ENCODE measurements at regions not wholly inside any gene's neighbourhood (a gene's known extent, or its start where the extent isn't known, plus 50 kb on each side); places are given as distances from the start of the nearest gene placed in this dataset.

DNA sequence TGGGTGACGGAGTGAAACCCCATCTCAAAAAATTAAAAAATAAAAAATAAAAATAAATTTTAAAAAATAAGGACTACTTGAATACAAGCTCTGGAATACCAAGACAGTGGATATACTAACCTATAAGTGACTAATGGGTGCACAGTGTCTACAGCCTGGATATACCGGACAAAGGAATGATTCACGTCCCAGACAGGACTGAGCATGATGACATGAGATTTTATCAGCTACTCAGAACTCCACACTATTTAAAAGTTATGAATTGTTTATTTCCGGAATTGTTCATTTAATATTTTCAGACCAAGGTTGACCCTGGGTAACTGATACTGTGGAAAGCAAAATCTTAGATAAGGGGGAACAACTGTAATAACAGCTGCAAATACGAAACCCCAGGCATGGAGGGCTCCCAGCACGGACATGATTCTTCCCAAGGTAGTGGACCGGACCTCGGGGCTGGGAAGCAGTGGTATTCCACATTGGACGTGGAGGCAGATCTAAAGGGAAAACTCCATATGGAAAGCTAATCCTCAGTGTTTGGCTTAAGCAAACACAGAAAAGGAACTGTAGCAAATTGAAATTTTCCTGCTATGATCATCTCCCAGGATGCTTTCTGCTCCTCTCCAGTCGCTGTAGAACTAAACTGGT, 102.6 kb upstream of the TSHZ3 start:
- Histone ChIP-seq H3K27ac (ENCODE audit: low read depth, low read length) (no peak overlapping the region), H3K4me3 (ENCODE audit: insufficient read depth, low read length) (no peak overlapping the region), H3K36me3 (ENCODE audit: insufficient read depth, low read length) (no peaks in the 10 kb centered on the region), H4K20me1 (ENCODE audit: insufficient read depth, low read length) (no peaks in the 10 kb centered on the region), H2AFZ (ENCODE audit: low read length) (no peak overlapping the region), H3K4me2 (ENCODE audit: insufficient read depth, low read length) (no peak overlapping the region), H3K79me2 (ENCODE audit: insufficient read depth, low read length) (no peaks in the 10 kb centered on the region), H3K4me1 (ENCODE audit: insufficient read depth, low read length) (peaks cover 7% of the 10 kb centered on the region), H3K27me3 (ENCODE audit: insufficient read depth, low read length) (no peaks in the 10 kb centered on the region), H3K9me3 (ENCODE audit: low read depth, low read length) (no peaks in the 10 kb centered on the region)
- TF ChIP-seq, protein P1, sequence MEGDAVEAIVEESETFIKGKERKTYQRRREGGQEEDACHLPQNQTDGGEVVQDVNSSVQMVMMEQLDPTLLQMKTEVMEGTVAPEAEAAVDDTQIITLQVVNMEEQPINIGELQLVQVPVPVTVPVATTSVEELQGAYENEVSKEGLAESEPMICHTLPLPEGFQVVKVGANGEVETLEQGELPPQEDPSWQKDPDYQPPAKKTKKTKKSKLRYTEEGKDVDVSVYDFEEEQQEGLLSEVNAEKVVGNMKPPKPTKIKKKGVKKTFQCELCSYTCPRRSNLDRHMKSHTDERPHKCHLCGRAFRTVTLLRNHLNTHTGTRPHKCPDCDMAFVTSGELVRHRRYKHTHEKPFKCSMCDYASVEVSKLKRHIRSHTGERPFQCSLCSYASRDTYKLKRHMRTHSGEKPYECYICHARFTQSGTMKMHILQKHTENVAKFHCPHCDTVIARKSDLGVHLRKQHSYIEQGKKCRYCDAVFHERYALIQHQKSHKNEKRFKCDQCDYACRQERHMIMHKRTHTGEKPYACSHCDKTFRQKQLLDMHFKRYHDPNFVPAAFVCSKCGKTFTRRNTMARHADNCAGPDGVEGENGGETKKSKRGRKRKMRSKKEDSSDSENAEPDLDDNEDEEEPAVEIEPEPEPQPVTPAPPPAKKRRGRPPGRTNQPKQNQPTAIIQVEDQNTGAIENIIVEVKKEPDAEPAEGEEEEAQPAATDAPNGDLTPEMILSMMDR (IDR thresholded peaks at IDR 0.05; ENCODE audit: extremely low read depth, low read depth, low read length), result no peak
- DNase-seq (ENCODE audit: insufficient read length, low spot score, missing footprints), result no peak

- H3K27me3 ChIP-seq (ENCODE audit: insufficient read depth, low read length), result no peaks in the 10 kb centered on the region
- no peaks in the 10 kb centered on the region for H4K20me1 ChIP-seq (ENCODE audit: insufficient read depth, low read length)
- no peak overlapping the region for H3K4me3 ChIP-seq (ENCODE audit: insufficient read depth, low read length)
- no peaks in the 10 kb centered on the region for H3K4me1 ChIP-seq (ENCODE audit: insufficient read depth, low read length)
- H3K79me2 ChIP-seq (ENCODE audit: insufficient read depth, low read length), result no peaks in the 10 kb centered on the region
- H3K4me2 ChIP-seq (ENCODE audit: insufficient read depth, low read length), result no peak overlapping the region
- H3K9me3 ChIP-seq (ENCODE audit: low read depth, low read length), result no peaks in the 10 kb centered on the region
- no peak overlapping the region for H2AFZ ChIP-seq (ENCODE audit: low read length)
- H3K27ac ChIP-seq (ENCODE audit: low read depth, low read length), result no peak overlapping the region
- DNase-seq (ENCODE audit: insufficient read length, low spot score, missing footprints), result no peak
- no peaks in the 10 kb centered on the region for H3K36me3 ChIP-seq (ENCODE audit: insufficient read depth, low read length)
- TF ChIP-seq, protein P1 (IDR thresholded peaks at IDR 0.05; ENCODE audit: extremely low read depth, low read depth, low read length), result no peak
These were observed 110.2 kb upstream of the TSHZ3 start for GRCh38 chr19:31459430-31459829.

DNA sequence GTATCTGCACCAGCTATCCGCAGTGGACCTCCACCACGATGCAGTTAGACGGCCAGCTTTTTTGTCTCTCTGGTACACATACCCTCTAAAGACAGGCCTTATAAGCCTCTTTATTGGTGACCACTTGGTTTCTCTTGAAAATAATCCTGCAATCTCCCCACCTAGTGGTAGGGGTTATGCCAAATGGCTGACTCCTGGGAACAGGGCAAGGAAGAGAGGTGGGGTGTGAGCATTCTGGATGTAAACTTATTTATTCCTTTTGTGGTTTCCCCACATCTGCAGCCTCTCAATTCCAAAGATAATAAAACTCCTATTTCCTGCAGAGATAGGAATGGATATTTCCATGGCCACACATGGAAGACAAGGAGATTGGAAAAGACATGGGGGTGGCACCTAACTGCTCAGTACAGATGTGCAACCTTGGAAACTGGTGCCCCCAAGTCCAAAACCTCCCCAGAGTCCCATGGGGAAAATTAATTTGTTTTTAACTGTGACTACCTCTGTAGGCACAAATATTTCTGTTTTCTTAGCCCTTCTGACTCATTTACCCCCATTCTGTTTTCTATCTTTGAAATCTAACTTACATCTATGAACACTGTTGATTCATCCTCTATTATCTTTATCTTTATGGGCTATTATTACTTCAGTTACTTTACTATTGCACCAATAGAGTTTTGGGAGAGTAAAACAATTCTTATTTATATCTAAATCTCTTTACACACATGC, 112.7 kb upstream of the TSHZ3 start:
- Histone ChIP-seq H3K36me3 (ENCODE audit: insufficient read depth, low read length) (no peaks in the 10 kb centered on the region), H3K4me2 (ENCODE audit: insufficient read depth, low read length) (no peak overlapping the region), H3K27ac (ENCODE audit: low read depth, low read length) (no peak overlapping the region), H3K79me2 (ENCODE audit: insufficient read depth, low read length) (no peaks in the 10 kb centered on the region), H3K27me3 (ENCODE audit: insufficient read depth, low read length) (no peaks in the 10 kb centered on the region), H3K9me3 (ENCODE audit: low read depth, low read length) (no peaks in the 10 kb centered on the region), H4K20me1 (ENCODE audit: insufficient read depth, low read length) (no peaks in the 10 kb centered on the region), H3K4me3 (ENCODE audit: insufficient read depth, low read length) (no peak overlapping the region), H2AFZ (ENCODE audit: low read length) (no peak overlapping the region), H3K4me1 (ENCODE audit: insufficient read depth, low read length) (no peaks in the 10 kb centered on the region)
- TF ChIP-seq, protein P1 (IDR thresholded peaks at IDR 0.05; ENCODE audit: extremely low read depth, low read depth, low read length), result peak; percentile 28
- no peak for DNase-seq (ENCODE audit: insufficient read length, low spot score, missing footprints)

DNA sequence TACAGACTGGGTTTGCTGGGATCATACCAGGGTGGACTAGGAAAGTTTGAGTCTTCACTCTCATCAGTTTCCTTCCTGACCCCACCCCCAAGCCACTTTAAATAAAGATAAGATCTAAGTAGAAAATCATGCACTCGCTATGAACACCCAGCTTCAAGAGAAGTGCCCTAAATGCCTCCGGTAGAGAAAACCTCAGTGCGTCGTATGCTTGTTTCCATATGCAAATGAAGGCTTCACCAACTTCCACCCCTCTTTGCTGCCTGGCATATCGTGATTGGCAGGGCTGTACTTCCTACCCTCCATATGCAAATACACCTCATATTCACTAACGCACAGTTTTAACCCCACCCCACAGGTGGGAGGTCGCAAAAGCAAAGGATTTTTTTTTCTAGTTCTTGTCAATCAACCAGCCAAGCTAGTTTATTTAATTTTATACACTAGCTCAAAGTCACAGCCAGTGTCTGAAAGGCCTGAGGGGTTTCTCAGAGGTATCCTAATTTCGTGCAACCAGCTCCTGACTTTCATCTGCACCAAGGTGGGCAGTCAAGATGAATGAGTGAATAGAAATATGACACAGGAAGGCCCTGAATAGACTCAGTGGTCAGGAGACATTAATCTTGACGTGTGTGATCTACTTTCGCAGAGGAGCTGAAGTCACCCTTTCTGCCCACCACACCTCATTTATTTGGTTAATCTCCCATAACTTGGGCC, 121.1 kb upstream of the TSHZ3 start:
- Histone ChIP-seq H3K79me2 (ENCODE audit: insufficient read depth, low read length) (no peaks in the 10 kb centered on the region), H3K4me2 (ENCODE audit: insufficient read depth, low read length) (no peak overlapping the region), H3K9me3 (ENCODE audit: low read depth, low read length) (no peaks in the 10 kb centered on the region), H3K36me3 (ENCODE audit: insufficient read depth, low read length) (no peaks in the 10 kb centered on the region), H3K4me3 (ENCODE audit: insufficient read depth, low read length) (no peak overlapping the region), H3K27me3 (ENCODE audit: insufficient read depth, low read length) (no peaks in the 10 kb centered on the region), H4K20me1 (ENCODE audit: insufficient read depth, low read length) (no peaks in the 10 kb centered on the region), H3K27ac (ENCODE audit: low read depth, low read length) (no peak overlapping the region), H2AFZ (ENCODE audit: low read length) (no peak overlapping the region), H3K4me1 (ENCODE audit: insufficient read depth, low read length) (no peaks in the 10 kb centered on the region)
- DNase-seq (ENCODE audit: insufficient read length, low spot score, missing footprints), result no peak
- TF ChIP-seq, protein P1 (IDR thresholded peaks at IDR 0.05; ENCODE audit: extremely low read depth, low read depth, low read length), result no peak

Data from osteoblast (primary cell).